HG02759 (cell line): ENCODE measurements at regions not wholly inside any gene's neighbourhood (a gene's known extent, or its start where the extent isn't known, plus 50 kb on each side); places are given as distances from the start of the nearest gene placed in this dataset.

Experiments used
- ATAC-seq: cut with Tn5 transposase; IDR thresholded peaks from one replicate; pipeline ENCODE4 v1.9.1; 2021; ENCODE audit warnings: mild to moderate bottlenecking, moderate library complexity; ENCODE audit not compliant: unreplicated experiment

DNA sequence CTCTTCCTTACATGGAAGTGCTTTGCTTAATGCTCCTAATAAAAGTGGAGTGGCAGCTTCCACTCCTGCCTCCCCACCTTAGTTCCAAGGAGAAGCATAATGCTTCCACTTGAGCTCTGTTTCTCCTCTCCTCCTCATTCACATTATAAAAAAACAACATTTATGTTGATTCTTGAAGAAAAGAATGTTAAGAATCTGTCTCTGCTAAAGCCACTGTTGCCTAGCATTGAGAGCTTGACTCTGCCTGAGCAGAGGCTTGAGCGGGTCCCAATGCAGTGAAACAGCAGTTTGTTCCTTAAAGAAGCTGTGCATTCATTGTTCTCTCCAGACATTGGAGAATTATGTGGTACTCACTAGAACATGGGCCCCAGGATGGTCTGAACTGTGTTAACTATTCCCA is 101.5 kb upstream of the GHR start:
- no peak for ATAC-seq

- ATAC-seq: no peak
These were observed 86.1 kb upstream of the GHR start for GRCh38 chr5:42337143-42337542.

DNA sequence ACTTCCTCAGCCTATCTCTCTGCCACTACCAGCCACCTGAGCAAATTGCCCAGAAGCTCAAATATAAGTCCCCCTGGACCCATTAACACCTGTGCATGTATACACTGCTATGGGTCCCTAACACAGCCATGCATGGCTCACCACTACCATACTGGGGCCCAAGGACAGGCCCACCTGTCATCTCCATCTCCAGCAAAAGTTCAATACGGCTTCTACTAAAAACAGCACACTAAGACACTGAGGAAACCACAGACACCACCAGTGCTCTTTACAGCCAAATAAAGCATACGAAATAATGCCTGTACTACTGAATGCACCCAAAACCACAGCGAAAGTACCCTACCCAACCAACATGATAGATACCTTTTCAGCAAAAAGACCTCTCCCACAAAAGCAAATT is 85.6 kb upstream of the GHR start:
- ATAC-seq: no peak

GRCh38 chr5:42338136-42338535 is 85.1 kb upstream of the GHR start:
- ATAC-seq: no peak

GRCh38 chr5:42349163-42349562 is 74.1 kb upstream of the GHR start:
- no peak for ATAC-seq

DNA sequence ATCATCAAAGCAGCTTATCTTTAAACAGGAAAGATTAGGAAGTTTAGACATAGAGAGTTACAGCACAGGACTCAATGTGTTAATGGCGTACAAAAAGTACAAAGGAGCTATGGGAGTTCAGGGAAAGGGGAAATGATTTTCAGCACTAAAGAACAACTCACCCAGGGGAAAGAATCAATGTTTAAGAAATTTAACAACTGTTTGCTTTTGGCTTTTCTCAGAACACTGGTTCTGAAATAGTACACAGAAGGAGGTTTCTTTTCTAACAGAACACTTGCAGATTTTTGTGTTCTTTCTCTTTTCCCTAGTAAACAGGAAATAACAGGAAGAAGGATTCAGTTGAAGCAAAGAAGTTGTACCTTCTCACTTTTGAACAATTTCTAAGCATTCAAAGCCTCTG is 71.3 kb upstream of the GHR start:
- ATAC-seq: no peak

DNA sequence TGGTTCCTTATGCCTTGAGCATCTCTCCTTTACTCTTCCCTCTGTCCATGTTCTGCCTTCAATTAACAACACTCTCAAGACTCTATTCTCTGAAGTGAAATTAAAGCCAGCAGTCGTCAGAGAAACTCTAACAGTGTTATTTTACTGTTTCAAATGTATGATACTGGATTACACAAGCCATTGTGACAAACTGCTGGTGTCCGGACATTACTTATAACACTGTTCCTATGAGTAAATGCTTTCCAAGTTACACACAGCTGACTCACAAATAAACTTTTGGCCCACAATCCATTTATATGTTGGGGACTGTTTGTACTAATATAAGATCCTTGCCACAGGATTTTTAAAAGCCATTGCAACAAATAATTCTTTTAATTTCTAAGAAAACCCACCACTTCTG is 63.2 kb upstream of the GHR start:
- no peak for ATAC-seq

DNA sequence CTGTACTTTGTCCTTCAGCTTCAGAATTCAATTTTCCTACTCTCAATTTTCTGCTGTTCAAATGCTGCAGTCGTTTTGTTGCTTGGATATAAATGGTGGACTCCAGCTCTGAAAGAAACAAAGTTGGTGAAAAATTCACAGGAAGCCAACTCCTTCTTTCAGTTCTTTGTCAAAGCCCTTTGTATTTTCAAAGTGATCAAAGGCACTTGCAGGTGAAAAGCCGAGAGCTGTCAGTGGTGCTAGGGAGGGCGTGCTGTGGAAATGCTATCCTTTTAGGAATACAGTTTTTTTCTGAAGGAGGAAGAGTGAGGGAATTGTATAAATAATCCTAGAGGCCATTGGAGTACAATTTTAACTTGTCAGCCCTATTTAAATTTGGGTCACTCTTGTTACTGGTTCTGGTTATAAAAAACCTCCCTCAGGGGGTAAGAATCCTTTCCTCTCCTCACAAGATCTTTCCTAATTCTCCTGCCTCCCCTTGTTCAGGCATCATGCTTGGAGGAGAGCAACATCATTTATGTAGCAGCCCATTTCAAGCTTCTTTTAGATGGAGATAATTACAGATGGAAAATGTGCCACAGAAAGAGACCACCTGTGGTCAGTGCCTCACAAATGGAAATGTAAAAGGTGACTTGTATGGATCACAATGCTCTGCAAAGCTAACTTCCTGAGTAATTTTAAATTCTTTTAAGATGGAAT is 62.5 kb upstream of the GHR start:
- no peak for ATAC-seq

GRCh38 chr5:42361315-42361688 is 61.9 kb upstream of the GHR start:
- ATAC-seq: no peak

DNA sequence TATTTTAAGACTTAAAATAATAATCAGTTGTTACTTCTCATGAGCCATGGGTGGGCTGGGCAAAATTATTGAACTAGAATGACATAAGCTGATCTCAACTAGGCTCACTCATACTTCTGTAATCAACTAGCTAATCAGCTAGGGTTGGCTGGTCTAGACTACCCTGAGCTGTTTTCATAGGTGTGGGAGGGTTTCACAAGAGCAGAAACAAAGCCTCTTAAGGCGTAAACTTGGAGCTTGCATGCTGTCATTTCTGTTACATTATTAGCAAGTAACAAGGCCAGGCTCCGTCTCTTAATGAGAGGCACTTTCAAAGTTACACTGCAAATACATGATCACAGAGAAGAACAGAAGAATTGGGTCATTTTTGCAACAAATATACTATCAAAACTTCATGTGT is 57.2 kb upstream of the GHR start:
- no peak for ATAC-seq
